Astrocyte of the spinal cord (primary cell): ENCODE measurements at regions not wholly inside any gene's neighbourhood (a gene's known extent, or its start where the extent isn't known, plus 50 kb on each side); places are given as distances from the start of the nearest gene placed in this dataset.

Source experiments
- DNase-seq: peaks from one replicate; pipeline ENCODE4 v3.0.0; 2011; ENCODE audit warnings: low read depth, low spot score
- H3K4me3 ChIP-seq: 2 replicates; pipeline ENCODE4 v1.5.1; 2011; ENCODE audit warnings: low read depth, mild to moderate bottlenecking, low read length, moderate library complexity
- in situ Hi-C: cut with HindIII; loops from 2 replicates; pipeline ENCODE4 v1.10.0; 2017; ENCODE audit warnings: low sequenced_read_pairs
- TF ChIP-seq, protein P1 (sequence below): IDR thresholded peaks from 2 replicates; pipeline ENCODE4 v1.5.1; 2012; ENCODE audit warnings: low read depth, mild to moderate bottlenecking, low read length, inconsistent platforms

DNA sequence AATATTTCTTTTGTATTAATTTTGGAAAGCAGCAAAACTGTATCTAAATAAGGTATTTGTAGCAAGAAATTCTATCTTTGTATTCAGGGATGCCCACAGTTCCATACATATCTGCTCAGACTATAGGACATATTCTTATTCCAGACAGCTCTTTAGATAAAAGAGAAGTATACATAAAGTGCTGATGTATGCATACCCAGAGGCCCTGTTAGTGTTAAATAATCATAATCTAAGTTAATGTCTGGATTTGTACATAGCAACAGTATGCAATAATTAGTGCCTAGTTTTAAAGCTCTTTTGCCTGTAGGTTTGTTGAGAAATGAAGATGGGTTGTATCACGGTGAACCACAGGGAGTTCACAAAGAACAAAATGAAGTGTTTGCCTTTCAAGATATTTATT lies 428.0 kb upstream of the RGPD4 start:
- TF ChIP-seq, protein P1, sequence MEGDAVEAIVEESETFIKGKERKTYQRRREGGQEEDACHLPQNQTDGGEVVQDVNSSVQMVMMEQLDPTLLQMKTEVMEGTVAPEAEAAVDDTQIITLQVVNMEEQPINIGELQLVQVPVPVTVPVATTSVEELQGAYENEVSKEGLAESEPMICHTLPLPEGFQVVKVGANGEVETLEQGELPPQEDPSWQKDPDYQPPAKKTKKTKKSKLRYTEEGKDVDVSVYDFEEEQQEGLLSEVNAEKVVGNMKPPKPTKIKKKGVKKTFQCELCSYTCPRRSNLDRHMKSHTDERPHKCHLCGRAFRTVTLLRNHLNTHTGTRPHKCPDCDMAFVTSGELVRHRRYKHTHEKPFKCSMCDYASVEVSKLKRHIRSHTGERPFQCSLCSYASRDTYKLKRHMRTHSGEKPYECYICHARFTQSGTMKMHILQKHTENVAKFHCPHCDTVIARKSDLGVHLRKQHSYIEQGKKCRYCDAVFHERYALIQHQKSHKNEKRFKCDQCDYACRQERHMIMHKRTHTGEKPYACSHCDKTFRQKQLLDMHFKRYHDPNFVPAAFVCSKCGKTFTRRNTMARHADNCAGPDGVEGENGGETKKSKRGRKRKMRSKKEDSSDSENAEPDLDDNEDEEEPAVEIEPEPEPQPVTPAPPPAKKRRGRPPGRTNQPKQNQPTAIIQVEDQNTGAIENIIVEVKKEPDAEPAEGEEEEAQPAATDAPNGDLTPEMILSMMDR, result no peak
- H3K4me3 ChIP-seq, result no peak overlapping the region
- no peak for DNase-seq
- in situ Hi-C loops, result no loop called here

DNA sequence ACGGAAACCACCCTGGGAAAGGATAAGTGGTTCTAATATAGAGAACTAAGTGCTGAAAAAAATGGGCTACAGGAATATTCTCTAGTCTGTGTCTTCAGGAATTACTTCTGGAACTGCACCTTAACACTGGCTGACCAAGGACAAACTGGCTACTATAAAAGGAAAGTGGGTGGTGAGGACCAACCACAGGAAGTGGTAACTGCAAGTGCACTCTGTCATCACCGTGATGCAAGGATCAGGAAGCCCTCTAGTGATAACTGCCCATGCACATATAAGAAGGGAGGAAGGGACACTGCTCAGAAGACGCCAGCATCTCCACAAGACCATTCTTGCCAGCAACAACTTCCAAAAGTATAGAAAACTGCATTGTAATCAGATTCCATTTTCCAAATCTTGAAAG lies 424.4 kb upstream of the RGPD4 start:
- no peak for DNase-seq
- H3K4me3 ChIP-seq, result no peak overlapping the region
- TF ChIP-seq, protein P1, result no peak
- in situ Hi-C loops, result no loop called here

DNA sequence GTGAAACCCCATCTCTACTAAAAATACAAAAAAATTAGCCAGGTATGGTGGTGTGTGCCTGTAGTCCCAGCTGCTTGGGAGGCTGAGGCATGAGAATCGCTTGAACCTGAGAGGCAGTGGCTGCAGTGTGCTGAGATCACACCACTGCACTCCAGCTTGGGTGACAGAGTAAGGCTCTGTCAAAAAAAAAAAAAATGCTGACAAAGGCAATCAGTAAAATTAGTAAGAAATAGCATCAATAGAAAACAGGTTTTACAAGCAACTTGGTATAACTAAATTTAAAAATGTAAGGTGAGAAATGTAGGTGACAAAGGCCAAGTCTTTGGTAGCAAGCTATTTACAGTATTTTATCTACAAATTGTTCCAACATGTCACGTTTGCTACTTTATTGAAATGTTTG lies 421.4 kb upstream of the RGPD4 start:
- in situ Hi-C loops, result no loop called here
- DNase-seq, result no peak
- TF ChIP-seq, protein P1, result no peak
- H3K4me3 ChIP-seq, result no peak overlapping the region

DNA sequence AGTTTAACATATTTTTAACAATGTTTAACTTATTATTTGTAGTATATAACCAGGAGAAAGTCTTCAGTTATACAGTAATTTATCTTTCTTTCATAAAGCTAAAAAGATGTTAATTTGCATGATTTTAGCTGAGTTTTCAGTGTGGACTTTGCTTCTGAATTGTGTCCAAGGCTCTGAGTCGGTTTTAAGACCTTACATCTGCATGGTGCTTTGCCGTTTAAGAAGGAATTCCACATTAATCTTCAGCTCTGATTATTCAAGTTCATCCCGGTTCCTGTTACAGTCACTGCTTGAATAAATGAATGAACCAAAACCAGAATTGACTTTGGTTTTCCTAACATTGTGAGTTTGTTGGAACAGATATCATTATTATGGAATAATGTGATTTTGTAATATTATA lies 419.7 kb upstream of the RGPD4 start:
- in situ Hi-C loops, result no loop called here
- DNase-seq, result no peak
- TF ChIP-seq, protein P1, result no peak
- H3K4me3 ChIP-seq, result no peak overlapping the region

DNA sequence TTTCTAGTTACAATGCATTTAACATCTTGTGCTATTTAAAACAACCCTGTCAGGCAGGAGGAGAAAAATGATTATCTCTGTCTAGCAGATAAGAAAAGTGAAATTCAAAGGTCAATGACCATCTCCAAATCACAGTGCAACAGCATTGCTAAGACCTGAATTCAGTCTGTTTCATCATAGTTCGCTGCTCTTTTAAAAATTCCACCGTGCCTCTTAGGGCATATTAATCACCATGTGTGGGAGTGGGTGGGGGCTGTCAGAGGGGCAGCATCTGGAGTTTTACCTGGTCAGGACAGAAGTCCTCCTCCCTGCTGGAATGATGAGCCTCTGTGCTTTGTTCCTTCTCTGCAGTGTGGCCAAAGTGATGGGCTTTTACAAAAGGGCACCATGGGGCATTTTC lies 418.7 kb upstream of the RGPD4 start:
- TF ChIP-seq, protein P1, result no peak
- no peak for DNase-seq
- in situ Hi-C loops, result no loop called here
- no peak overlapping the region for H3K4me3 ChIP-seq

DNA sequence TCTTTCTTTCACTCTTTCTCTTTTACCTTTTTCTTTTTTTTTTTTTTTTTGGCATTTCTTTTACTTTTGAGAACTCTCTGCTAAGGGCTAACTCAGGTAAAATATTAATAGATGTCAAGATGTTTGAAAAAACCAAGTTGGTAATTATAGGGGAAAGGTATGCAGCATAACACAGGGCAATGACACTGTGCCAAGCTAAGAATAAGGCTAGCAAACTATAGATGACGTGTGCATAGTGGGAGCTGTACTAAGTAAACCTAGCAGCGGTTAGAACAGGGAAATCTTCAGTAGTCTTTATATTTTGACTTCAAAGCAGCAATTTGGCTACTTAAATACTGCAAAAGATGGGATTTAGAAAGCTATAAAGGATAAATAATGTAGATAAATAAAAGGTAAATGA lies 415.4 kb upstream of the RGPD4 start:
- no peak overlapping the region for H3K4me3 ChIP-seq
- in situ Hi-C loops, result no loop called here
- TF ChIP-seq, protein P1, result no peak
- DNase-seq, result no peak
